HG03457 (cell line): ENCODE measurements at regions not wholly inside any gene's neighbourhood (a gene's known extent, or its start where the extent isn't known, plus 50 kb on each side); places are given as distances from the start of the nearest gene placed in this dataset.
"Not testable (repeated sequence)": the region's sequence is repeated elsewhere in the genome, so short reads cannot be mapped to it uniquely, and the experiment has no call there.

Experiments used
- ATAC-seq: cut with Tn5 transposase; IDR thresholded peaks from one replicate; pipeline ENCODE4 v1.9.1; 2021; ENCODE audit warnings: moderate number of reproducible peaks; ENCODE audit not compliant: unreplicated experiment

GRCh38 chr7:84880326-84880997 is 306.4 kb downstream of the SEMA3D start:
- ATAC-seq: not testable (repeated sequence)

- no peak for ATAC-seq
Measured at GRCh38 chr7:84879570-84880325, 307.1 kb downstream of the SEMA3D start.

- ATAC-seq: no peak
Measured at GRCh38 chr7:84877943-84878570, 308.8 kb downstream of the SEMA3D start.

- ATAC-seq: no peak
Measured at GRCh38 chr7:84876061-84876821, 310.6 kb downstream of the SEMA3D start.

- no peak for ATAC-seq
Measured at GRCh38 chr7:84865560-84865959, 321.3 kb downstream of the SEMA3D start.

- no peak for ATAC-seq
Measured at GRCh38 chr7:84857336-84857735, 329.5 kb downstream of the SEMA3D start.

- ATAC-seq: no peak
Measured at GRCh38 chr7:84855758-84856157, 331.1 kb downstream of the SEMA3D start.

GRCh38 chr7:84848974-84849372 is 337.9 kb downstream of the SEMA3D start:
- ATAC-seq: not testable (repeated sequence)

GRCh38 chr7:84848219-84848973 is 338.5 kb downstream of the SEMA3D start:
- ATAC-seq: no peak

- ATAC-seq: no peak
Measured at GRCh38 chr7:84847790-84848189, 339.1 kb downstream of the SEMA3D start.

GRCh38 chr7:84847038-84847437 is 339.8 kb downstream of the SEMA3D start:
- no peak for ATAC-seq

- ATAC-seq: no peak
Measured at GRCh38 chr7:84845971-84846370, 340.9 kb downstream of the SEMA3D start.

GRCh38 chr7:84844771-84845170 is 342.1 kb downstream of the SEMA3D start:
- no peak for ATAC-seq

GRCh38 chr7:84841809-84842208 is 345.0 kb downstream of the SEMA3D start:
- no peak for ATAC-seq

GRCh38 chr7:84838857-84839256 is 348.0 kb downstream of the SEMA3D start:
- no peak for ATAC-seq

- no peak for ATAC-seq
Measured at GRCh38 chr7:84837405-84837804, 349.5 kb downstream of the SEMA3D start.

GRCh38 chr7:84829719-84830118 is 357.1 kb downstream of the SEMA3D start:
- no peak for ATAC-seq

- no peak for ATAC-seq
Measured at GRCh38 chr7:84824057-84824651, 362.7 kb downstream of the SEMA3D start.

GRCh38 chr7:84823530-84823929 is 363.3 kb downstream of the SEMA3D start:
- ATAC-seq: no peak

GRCh38 chr7:84822941-84823510 is 363.8 kb downstream of the SEMA3D start:
- ATAC-seq: no peak
